ENCODE measurements at regions not wholly inside any gene's neighbourhood (a gene's known extent, or its start where the extent isn't known, plus 50 kb on each side); places are given as distances from the start of the nearest gene placed in this dataset.
"Not testable (repeated sequence)": the region's sequence is repeated elsewhere in the genome, so short reads cannot be mapped to it uniquely, and the experiment has no call there.

DNA sequence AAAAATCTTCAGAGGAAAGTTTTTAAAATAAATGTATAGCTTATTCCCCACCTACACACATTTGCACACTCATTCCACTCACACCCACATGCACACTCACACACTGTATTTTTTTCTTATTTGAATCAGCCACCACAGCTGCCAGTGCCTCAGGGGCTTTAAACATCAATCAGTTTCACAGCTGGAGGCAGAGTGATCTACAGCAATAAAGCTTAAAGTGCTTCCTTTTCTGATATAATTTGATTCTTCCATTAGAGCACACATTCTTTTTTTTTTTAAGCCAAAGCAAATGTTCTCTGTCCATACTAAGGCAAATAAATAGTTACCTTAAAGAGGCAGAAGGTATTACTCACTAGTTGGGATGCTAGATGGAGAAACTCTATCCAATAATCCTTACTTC, 498.8 kb upstream of the POU3F2 start:
- no peak overlapping the region for H3K4me3 Mint-ChIP-seq
- no peaks in the 10 kb centered on the region for H3K4me1 Mint-ChIP-seq
- H3K36me3 Mint-ChIP-seq = no peaks in the 10 kb centered on the region
- no peak overlapping the region for H3K27ac Mint-ChIP-seq
- no peaks in the 10 kb centered on the region for H3K27me3 Mint-ChIP-seq
- peaks cover 0 to 1% (median 0%) of the 10 kb centered on the region in 3 donors for H3K9me3 Mint-ChIP-seq

DNA sequence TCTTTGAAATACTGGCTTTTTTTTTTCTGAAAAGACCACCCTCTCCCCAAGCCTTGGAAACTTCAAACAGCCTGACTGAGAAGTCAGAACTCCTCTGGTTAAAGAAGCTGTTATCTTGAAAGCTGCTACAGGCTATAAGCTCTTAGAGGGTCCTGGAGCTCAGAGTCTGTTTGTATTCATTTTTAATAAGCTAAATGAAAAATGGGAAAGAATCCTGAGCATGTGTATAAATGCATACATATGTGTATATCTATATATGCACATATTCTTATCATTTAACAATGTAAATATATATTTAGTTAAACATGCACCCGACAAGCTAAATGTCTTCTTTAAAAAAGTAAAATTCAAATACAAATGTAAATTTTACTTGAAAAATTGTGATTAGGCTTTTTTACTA, 494.9 kb upstream of the POU3F2 start:
- Mint-ChIP-seq H3K27ac (no peak overlapping the region), H3K27me3 (peaks cover 1% of the 10 kb centered on the region), H3K36me3 (no peaks in the 10 kb centered on the region), H3K9me3 (peaks cover 0 to 1% (median 0%) of the 10 kb centered on the region in 3 donors), H3K4me3 (no peak overlapping the region), H3K4me1 (no peaks in the 10 kb centered on the region)

DNA sequence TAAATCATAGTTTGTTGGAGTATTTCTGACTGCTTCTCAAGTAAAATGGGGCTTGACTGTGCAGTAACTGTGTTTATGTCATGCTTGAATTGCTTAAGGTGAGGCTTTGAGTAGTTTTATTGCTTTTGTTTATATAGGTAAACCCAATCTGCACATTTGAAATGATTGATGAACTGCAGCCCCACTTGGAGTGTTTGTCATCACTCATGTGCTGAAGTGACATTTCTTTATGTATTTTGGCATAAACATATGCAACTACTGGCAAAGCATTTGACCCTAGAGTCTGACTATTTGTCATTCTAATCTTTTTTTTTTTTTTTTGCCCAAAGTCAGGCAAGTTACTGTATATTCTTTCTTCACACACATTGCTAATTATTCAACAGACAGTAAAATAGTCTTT, 491.4 kb upstream of the POU3F2 start:
- H3K4me1 Mint-ChIP-seq = no peaks in the 10 kb centered on the region
- peaks cover 2% of the 10 kb centered on the region for H3K27me3 Mint-ChIP-seq
- no peaks in the 10 kb centered on the region for H3K36me3 Mint-ChIP-seq
- peaks cover 0 to 1% (median 0%) of the 10 kb centered on the region in 3 donors for H3K9me3 Mint-ChIP-seq
- H3K27ac Mint-ChIP-seq = no peak overlapping the region
- no peak overlapping the region for H3K4me3 Mint-ChIP-seq

DNA sequence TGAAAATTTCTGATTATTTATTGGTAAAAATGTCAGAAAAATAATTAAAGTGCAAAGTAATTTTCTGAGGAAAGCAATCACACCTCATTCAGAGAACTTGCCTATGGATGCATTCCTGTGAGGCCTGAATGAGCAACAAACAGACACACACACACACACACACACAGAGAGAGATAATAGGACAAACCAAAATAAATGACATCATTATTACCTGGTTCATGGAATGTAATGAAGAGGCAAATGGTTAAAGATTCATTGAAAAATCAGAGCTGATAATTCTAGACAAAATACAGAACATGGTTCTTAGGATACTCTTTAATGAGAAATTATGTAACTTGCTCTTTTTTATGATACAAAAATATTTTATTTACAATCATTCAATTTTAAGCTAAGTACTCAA, 490.6 kb upstream of the POU3F2 start:
- Mint-ChIP-seq H3K4me1 (no peaks in the 10 kb centered on the region), H3K9me3 (peaks cover 0 to 1% (median 0%) of the 10 kb centered on the region in 3 donors), H3K4me3 (no peak overlapping the region), H3K27ac (no peak overlapping the region), H3K36me3 (no peaks in the 10 kb centered on the region), H3K27me3 (peaks cover 4% of the 10 kb centered on the region)

DNA sequence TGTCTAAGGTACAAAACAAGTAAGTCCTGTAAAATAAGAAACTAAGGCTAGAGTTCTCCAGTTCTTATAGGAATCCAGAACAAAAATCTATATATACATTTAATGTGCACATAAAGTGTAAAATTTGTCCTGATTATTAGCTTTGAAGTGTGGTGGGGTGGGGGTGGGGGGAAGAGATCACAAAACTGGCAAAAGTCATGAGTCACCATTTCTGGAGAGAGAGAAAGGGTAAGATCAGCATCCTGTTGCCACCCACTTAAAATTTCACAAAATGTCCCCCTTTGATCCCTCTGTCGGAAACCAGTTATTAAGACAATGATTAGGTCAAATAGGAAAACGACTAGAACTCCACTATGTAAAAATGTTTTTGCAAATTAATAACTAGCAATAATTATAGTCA, 482.0 kb upstream of the POU3F2 start:
- H3K27ac Mint-ChIP-seq = no peak overlapping the region
- H3K36me3 Mint-ChIP-seq = no peaks in the 10 kb centered on the region
- no peak overlapping the region for H3K4me3 Mint-ChIP-seq
- H3K27me3 Mint-ChIP-seq = peaks cover 2% of the 10 kb centered on the region
- peaks cover 0 to 13% (median 4%) of the 10 kb centered on the region in 3 donors for H3K9me3 Mint-ChIP-seq
- H3K4me1 Mint-ChIP-seq = no peaks in the 10 kb centered on the region

DNA sequence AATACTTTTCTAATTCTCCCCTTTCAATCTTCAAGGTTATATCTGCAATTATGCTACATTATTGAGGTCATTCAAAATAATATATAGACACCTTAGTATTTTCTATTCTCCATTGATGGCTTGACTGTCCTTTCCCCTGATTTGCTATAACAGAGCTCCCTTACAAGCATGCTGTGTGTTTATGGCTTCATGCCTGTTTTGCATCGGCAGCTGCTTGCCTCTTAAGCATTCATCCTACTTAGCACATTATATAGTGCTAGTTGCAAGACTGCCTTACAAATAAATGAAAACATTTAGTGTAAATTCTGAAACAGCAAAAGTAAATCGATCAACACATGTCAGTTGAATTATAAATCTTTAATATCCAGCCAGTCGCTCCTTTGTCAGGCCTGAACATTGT, 476.2 kb upstream of the POU3F2 start:
- Mint-ChIP-seq H3K27me3 (no peaks in the 10 kb centered on the region), H3K4me3 (no peak overlapping the region), H3K9me3 (peaks cover 4 to 10% (median 5%) of the 10 kb centered on the region in 3 donors), H3K27ac (no peak overlapping the region), H3K4me1 (no peaks in the 10 kb centered on the region), H3K36me3 (no peaks in the 10 kb centered on the region)

DNA sequence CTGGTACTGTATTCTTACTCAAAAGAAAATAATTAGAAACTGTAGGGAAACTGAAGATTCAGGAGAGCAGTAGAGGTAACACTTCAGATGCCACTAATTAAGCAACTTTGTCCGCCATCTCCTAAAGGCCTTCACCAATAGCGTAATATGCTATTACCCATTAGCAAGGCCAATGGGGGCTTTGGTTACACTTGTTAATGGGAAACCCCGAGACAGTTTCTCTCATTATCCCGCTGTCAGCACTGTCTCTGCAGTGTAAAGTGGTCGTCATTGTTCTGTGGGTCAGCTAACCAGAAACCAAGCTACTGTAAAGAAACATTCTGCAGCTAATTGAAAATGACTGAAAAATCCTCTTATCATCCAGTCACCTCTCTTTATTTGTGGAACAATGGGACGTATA, 468.0 kb upstream of the POU3F2 start:
- Mint-ChIP-seq H3K36me3 (no peaks in the 10 kb centered on the region), H3K27me3 (no peaks in the 10 kb centered on the region), H3K9me3 (peaks cover 0 to 5% (median 3%) of the 10 kb centered on the region in 3 donors), H3K27ac (no peak overlapping the region), H3K4me3 (no peak overlapping the region), H3K4me1 (no peaks in the 10 kb centered on the region)

DNA sequence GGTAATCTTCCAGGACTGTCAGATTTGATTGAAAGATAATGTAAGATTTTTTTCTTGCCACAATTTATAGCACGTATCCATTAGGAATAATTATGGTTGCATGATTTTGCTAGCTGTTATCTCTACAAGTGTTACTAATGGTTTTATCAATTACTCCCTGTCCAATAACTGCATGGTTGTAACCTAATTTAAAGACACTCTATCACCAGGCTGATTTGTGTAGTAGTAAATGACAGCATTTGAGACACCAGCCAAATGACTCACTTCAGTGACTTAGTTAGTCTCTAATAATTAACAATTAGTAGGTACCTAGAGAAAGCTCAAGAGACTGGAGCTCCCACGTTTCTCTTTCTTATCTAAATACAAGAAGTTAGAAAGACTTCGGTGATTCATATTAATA, 453.8 kb upstream of the POU3F2 start:
- no peaks in the 10 kb centered on the region for H3K36me3 Mint-ChIP-seq
- H3K9me3 Mint-ChIP-seq = peaks cover 0 to 10% (median 2%) of the 10 kb centered on the region in 3 donors
- no peaks in the 10 kb centered on the region for H3K4me1 Mint-ChIP-seq
- no peak overlapping the region for H3K27ac Mint-ChIP-seq
- no peak overlapping the region for H3K4me3 Mint-ChIP-seq
- no peaks in the 10 kb centered on the region for H3K27me3 Mint-ChIP-seq

DNA sequence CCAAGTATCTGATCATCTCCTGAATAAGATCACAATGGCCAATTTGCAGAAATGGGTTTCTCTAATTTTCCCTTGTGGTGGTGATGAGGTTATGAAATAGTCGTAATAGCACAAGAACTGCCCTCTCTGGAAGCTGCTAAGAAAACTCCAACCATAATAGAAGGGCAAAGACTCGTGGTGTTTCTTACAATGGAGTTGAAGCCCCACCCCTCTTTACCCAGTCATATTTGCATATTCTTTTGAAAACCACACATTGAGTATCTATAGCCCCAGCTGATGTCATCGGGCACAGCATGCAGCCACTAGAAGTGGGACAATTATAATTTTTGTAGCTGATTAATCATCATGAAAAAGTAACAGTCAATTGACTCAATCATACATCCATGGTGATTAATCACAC, 452.1 kb upstream of the POU3F2 start:
- H3K9me3 Mint-ChIP-seq = peaks cover 1 to 5% (median 2%) of the 10 kb centered on the region in 3 donors
- no peaks in the 10 kb centered on the region for H3K36me3 Mint-ChIP-seq
- H3K4me1 Mint-ChIP-seq = no peaks in the 10 kb centered on the region
- no peak overlapping the region for H3K4me3 Mint-ChIP-seq
- H3K27me3 Mint-ChIP-seq = no peaks in the 10 kb centered on the region
- H3K27ac Mint-ChIP-seq = no peak overlapping the region

DNA sequence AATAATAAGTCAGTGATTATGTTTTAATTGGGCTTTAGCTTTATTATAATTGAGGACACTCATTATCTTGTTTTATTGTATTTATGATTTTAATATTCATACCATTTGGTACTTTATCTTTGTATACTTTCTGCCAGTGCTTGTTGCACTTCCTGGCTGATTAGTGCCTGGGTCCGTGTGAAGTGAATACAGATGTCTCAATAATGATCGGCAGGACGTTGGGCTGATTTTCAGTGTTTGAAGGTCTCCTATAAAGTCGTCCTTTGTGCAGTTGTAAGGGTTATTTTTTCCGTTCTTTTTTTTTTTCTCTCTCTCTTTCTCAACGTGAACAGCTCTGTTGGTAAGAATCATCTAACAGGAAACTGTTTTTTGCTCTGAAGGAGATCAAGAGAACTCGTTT, 450.0 kb upstream of the POU3F2 start:
- Mint-ChIP-seq H3K4me3 (no peak overlapping the region), H3K4me1 (no peaks in the 10 kb centered on the region), H3K9me3 (peaks cover 1 to 5% (median 2%) of the 10 kb centered on the region in 3 donors), H3K36me3 (peaks cover 1% of the 10 kb centered on the region), H3K27ac (no peak overlapping the region), H3K27me3 (no peaks in the 10 kb centered on the region)

DNA sequence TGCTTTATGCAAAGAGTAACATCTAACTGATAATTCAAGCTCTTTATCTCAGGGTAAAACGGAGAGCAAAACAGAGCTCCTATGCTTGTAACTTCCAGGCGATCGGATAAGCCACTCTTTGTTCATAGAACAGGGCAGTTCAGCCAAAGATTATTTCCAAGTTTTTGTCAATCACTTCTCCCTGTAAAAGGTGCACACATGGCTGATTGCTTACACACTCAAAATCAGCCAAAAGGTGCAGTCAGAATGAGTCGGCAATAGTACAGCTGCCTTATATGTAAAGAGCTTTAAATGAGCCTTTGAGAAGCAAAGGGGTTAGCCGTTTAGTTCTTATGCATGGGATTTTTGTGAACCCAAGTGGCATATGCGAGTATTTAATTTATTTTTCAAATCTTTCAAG, 449.6 kb upstream of the POU3F2 start:
- Mint-ChIP-seq H3K4me3 (no peak overlapping the region), H3K36me3 (peaks cover 1% of the 10 kb centered on the region), H3K9me3 (peaks cover 1 to 5% (median 2%) of the 10 kb centered on the region in 3 donors), H3K27me3 (no peaks in the 10 kb centered on the region), H3K4me1 (no peaks in the 10 kb centered on the region), H3K27ac (no peak overlapping the region)

DNA sequence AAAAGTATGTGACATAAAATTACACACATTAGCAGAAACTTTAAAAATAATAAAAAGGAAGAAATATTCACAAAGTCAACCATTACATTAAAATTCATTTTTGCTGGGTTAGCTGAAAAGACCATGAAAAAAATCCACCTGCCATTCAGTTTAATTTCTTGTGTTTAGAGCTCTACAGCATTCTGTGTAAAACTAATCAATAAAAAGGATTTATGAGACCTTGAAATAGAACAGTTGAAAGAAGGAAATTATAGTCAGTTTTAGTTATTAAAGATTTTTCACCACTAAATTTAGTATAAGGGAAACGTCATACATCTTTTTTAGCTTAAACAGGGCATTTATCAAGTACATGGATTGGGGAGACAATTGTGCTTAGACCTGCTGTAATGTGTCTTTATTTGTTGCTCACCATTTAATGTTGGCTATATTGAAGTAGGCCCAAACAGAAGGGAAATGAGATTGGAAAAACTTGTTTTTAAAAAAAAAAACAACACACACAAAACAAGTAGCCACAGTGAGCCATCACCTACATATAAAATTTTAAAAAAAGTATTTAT, 438.7 kb upstream of the POU3F2 start:
- no peaks in the 10 kb centered on the region for H3K4me1 Mint-ChIP-seq
- H3K27ac Mint-ChIP-seq = no peak overlapping the region
- H3K36me3 Mint-ChIP-seq = no peaks in the 10 kb centered on the region
- H3K4me3 Mint-ChIP-seq = no peak overlapping the region
- no peaks in the 10 kb centered on the region for H3K9me3 Mint-ChIP-seq
- H3K27me3 Mint-ChIP-seq = no peaks in the 10 kb centered on the region

DNA sequence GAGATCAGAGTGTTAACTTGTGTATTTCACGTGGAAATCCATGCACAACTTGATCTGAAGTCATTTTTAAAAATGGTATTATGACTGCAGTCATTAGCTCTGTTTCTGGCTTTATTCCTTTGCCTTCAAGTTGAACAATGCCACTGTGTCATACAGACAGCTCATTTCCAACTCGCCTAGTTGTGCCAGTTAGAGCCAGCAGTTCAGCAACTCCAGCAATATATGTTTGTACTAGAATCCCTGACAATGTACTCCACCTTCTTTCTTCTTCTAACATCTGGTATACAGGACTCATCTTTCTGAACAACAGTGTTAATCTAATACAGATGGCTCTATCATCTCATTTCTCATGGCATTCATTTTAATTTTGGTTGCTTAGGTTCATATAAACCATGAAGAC, 418.3 kb upstream of the POU3F2 start:
- H3K9me3 Mint-ChIP-seq = peaks cover 0 to 6% (median 1%) of the 10 kb centered on the region in 3 donors
- no peaks in the 10 kb centered on the region for H3K27me3 Mint-ChIP-seq
- no peak overlapping the region for H3K27ac Mint-ChIP-seq
- no peaks in the 10 kb centered on the region for H3K36me3 Mint-ChIP-seq
- H3K4me3 Mint-ChIP-seq = no peak overlapping the region
- no peaks in the 10 kb centered on the region for H3K4me1 Mint-ChIP-seq

DNA sequence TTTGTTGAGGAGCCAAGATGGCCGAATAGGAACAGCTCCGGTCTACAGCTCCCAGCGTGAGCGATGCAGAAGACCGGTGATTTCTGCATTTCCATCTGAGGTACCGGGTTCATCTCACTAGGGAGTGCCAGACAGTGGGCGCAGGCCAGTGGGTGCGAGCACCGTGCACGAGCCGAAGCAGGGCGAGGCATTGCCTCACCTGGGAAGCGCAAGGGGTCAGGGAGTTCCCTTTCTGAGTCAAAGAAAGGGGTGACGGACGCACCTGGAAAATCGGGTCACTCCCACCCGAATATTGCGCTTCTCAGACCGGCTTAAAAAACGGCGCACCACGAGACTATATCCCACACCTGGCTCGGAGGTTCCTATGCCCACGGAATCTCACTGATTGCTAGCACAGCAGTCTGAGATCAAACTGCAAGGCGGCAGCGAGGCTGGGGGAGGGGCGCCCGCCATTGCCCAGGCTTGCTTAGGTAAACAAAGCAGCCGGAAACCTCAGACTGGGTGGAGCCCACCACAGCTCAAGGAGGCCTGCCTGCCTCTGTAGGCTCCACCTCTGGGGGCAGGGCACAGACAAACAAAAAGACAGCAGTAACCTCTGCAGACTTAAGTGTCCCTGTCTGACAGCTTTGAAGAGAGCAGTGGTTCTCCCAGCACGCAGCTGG, 417.7 kb upstream of the POU3F2 start:
- H3K4me1 Mint-ChIP-seq, H3K4me3 Mint-ChIP-seq, H3K9me3 Mint-ChIP-seq: not testable (repeated sequence)

DNA sequence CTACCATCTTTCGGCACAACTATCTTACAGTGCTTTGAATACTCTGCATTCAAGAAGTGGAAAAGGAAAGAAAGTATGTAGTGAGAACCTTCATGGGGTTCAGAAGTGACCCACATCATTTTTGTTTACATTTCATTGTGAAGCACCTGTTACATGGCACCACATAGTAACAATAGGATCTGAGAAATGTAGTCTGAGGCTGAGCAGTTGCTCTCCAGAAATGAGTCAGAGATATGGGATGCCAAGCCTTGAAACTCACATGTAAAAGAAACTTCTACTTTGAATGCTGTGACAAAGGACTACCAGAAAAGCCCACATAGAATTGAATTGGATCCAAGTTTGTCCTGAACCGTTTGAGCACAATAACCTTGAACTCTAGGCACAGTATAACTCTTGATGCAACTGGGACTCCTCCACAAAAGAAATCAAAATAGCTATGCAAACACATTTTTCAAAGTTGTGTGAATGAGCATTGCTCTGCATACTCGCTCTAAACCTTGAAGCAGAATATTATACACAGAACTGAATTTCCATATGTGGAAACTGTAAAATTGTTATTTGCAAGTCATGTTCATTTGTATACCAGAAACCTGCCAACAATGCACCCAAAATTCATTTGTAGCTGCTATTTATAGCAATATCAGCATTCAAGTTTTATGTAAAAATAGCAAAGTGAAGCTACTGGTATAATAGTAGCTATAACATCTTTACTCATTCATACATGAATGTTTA, 400.9 kb upstream of the POU3F2 start:
- no peak overlapping the region for H3K27ac Mint-ChIP-seq
- no peaks in the 10 kb centered on the region for H3K36me3 Mint-ChIP-seq
- H3K9me3 Mint-ChIP-seq = peaks cover 0 to 10% (median 4%) of the 10 kb centered on the region in 3 donors
- H3K4me3 Mint-ChIP-seq = no peak overlapping the region
- H3K4me1 Mint-ChIP-seq = no peaks in the 10 kb centered on the region
- H3K27me3 Mint-ChIP-seq = no peaks in the 10 kb centered on the region

More for the DNA sequence above, 417.7 kb upstream of the POU3F2 start:
- not testable (repeated sequence) for H3K27me3 Mint-ChIP-seq, H3K27ac Mint-ChIP-seq, H3K36me3 Mint-ChIP-seq

DNA sequence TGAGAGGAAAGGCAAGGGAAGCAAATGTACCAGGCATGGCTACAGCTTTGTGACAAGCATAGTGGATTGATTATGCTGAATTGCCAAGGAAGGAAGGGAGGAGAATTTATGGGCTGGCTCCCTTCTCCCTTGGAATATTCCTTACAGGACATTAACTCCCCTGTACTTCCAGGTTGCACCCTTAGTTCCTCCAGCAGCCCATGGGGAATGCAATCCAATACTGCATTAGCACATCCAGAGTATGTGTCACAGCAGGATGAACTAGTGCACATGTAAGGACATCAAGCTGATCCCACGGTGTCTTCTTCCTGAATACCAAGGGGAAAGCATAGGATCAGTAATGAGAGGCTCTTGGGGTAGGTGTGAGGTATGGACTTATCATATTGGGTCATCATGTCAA, 390.7 kb upstream of the POU3F2 start:
- no peak overlapping the region for H3K4me3 Mint-ChIP-seq
- H3K27ac Mint-ChIP-seq = no peak overlapping the region
- H3K4me1 Mint-ChIP-seq = no peaks in the 10 kb centered on the region
- no peaks in the 10 kb centered on the region for H3K36me3 Mint-ChIP-seq
- H3K9me3 Mint-ChIP-seq = peaks cover 0 to 12% (median 2%) of the 10 kb centered on the region in 3 donors
- H3K27me3 Mint-ChIP-seq = no peaks in the 10 kb centered on the region
